HEK293 (cell line): ENCODE measurements at regions not wholly inside any gene's neighbourhood (a gene's known extent, or its start where the extent isn't known, plus 50 kb on each side); places are given as distances from the start of the nearest gene placed in this dataset.

Experiments used
- CTCF ChIA-PET: fragments of 350-600 bp; formaldehyde crosslinking; extraction: SDS; loops from one replicate; lab custom pipeline; 2021; ENCODE audit warnings: antibody characterized with exemption; lab: Yijun Ruan, JAX
- POLR2A ChIA-PET: fragments of 300-600 bp; formaldehyde crosslinking; extraction: SDS; loops from one replicate; lab custom pipeline; 2020; ENCODE audit warnings: antibody characterized with exemption, inconsistent platforms; lab: Yijun Ruan, JAX
- H3K27ac ChIP-seq: fragments of 200-500 bp; sonication (Bioruptor generic); 2 replicates; pipeline ENCODE4 v1.5.1; 2014; ENCODE audit warnings: low read depth, low read length, control low read depth, inconsistent platforms; ENCODE audit errors: extremely low read depth
- H3K36me3 ChIP-seq, 2 experiments: fragments of 200-500 bp in 1 of 2; sonication (Bioruptor generic) in 1 of 2; 1 replicate in 1 of 2; 2 replicates in 1 of 2; pipeline ENCODE4 v1.5.1; 2014 to 2017; ENCODE audit warnings: inconsistent platforms in 2 of 2, low read length in 2 of 2; ENCODE audit not compliant: control insufficient read depth in 2 of 2, insufficient read depth in 1 of 2
- H3K4me1 ChIP-seq: fragments of 200-500 bp; sonication (Bioruptor generic); 2 replicates; pipeline ENCODE4 v1.5.1; 2014; ENCODE audit warnings: mild to moderate bottlenecking, low read length, inconsistent platforms; ENCODE audit not compliant: control insufficient read depth, insufficient read depth
- H3K4me3 ChIP-seq: 2 replicates; pipeline ENCODE4 v1.5.1; 2011; ENCODE audit warnings: low read depth, mild to moderate bottlenecking, control low read depth, low read length, moderate library complexity
- H3K9me3 ChIP-seq: fragments of 200-500 bp; sonication (Bioruptor generic); 2 replicates; pipeline ENCODE4 v1.5.1; 2014; ENCODE audit warnings: low read depth, low read length, inconsistent platforms; ENCODE audit not compliant: control insufficient read depth, insufficient read depth
- EGR2 ChIP-seq: fragments of 450-650 bp; formaldehyde crosslinking; IDR thresholded peaks from 2 replicates; pipeline ENCODE4 v1.5.1; 2016; ENCODE audit warnings: low read depth, missing biosample characterization, missing genetic modification characterization
- HOXA7 ChIP-seq: sonication (generic); formaldehyde crosslinking; IDR thresholded peaks from 2 replicates; pipeline ENCODE4 v1.8.1; 2022; ENCODE audit warnings: missing genetic modification reagents, borderline replicate concordance
- REPIN1 ChIP-seq: fragments of 450-650 bp; formaldehyde crosslinking; IDR thresholded peaks from 2 replicates; pipeline ENCODE4 v1.5.1; 2017; ENCODE audit warnings: missing biosample characterization, missing genetic modification characterization, low read depth
- SCRT1 ChIP-seq: fragments of 450-650 bp; formaldehyde crosslinking; IDR thresholded peaks from 2 replicates; pipeline ENCODE4 v1.5.1; 2016; ENCODE audit warnings: missing biosample characterization, missing genetic modification characterization, borderline replicate concordance
- SP3 ChIP-seq: fragments of 450-650 bp; formaldehyde crosslinking; IDR thresholded peaks from 2 replicates; pipeline ENCODE4 v1.5.1; 2016; ENCODE audit warnings: missing biosample characterization, missing genetic modification characterization
- WT1 ChIP-seq: fragments of 450-650 bp; formaldehyde crosslinking; IDR thresholded peaks from 2 replicates; pipeline ENCODE4 v1.5.1; 2016; ENCODE audit warnings: missing biosample characterization, missing genetic modification characterization
- YY2 ChIP-seq: fragments of 450-650 bp; formaldehyde crosslinking; IDR thresholded peaks from 2 replicates; pipeline ENCODE4 v1.5.1; 2016; ENCODE audit warnings: missing biosample characterization, missing genetic modification characterization
- ZBTB7A ChIP-seq: fragments of 450-650 bp; formaldehyde crosslinking; IDR thresholded peaks from 2 replicates; pipeline ENCODE4 v1.5.1; 2016; ENCODE audit warnings: low read depth, missing biosample characterization, missing genetic modification characterization
- ZIC2 ChIP-seq: fragments of 450-650 bp; formaldehyde crosslinking; IDR thresholded peaks from 2 replicates; pipeline ENCODE4 v1.5.1; 2016; ENCODE audit warnings: missing biosample characterization, missing genetic modification characterization
- ZNF10 ChIP-seq: fragments of 450-650 bp; formaldehyde crosslinking; IDR thresholded peaks from 2 replicates; pipeline ENCODE4 v1.5.1; 2017; ENCODE audit warnings: missing biosample characterization, missing genetic modification characterization
- ZNF114 ChIP-seq: fragments of 450-650 bp; formaldehyde crosslinking; IDR thresholded peaks from 2 replicates; pipeline ENCODE4 v1.5.0; 2017; ENCODE audit warnings: missing biosample characterization, missing genetic modification characterization
- ZNF138 ChIP-seq: fragments of 450-650 bp; formaldehyde crosslinking; IDR thresholded peaks from 2 replicates; pipeline ENCODE4 v1.5.1; 2016; ENCODE audit warnings: missing biosample characterization, missing genetic modification characterization, borderline replicate concordance
- ZNF19 ChIP-seq: fragments of 450-650 bp; formaldehyde crosslinking; IDR thresholded peaks from 2 replicates; pipeline ENCODE4; 2016; ENCODE audit warnings: missing biosample characterization, missing genetic modification characterization, low read depth
- ZNF202 ChIP-seq: fragments of 450-650 bp; formaldehyde crosslinking; IDR thresholded peaks from 2 replicates; pipeline ENCODE4 v1.5.1; 2016; ENCODE audit warnings: missing biosample characterization, missing genetic modification characterization, borderline replicate concordance
- ZNF266 ChIP-seq: fragments of 450-650 bp; formaldehyde crosslinking; IDR thresholded peaks from 2 replicates; pipeline ENCODE4 v1.5.1; 2016; ENCODE audit warnings: missing biosample characterization, missing genetic modification characterization, low read depth
- ZNF280C ChIP-seq: fragments of 450-650 bp; formaldehyde crosslinking; IDR thresholded peaks from 2 replicates; pipeline ENCODE4 v1.5.1; 2016; ENCODE audit warnings: missing biosample characterization, missing genetic modification characterization
- ZNF48 ChIP-seq: fragments of 450-650 bp; formaldehyde crosslinking; IDR thresholded peaks from 2 replicates; pipeline ENCODE4 v1.5.1; 2016; ENCODE audit warnings: missing biosample characterization, missing genetic modification characterization
- ZNF501 ChIP-seq: fragments of 450-650 bp; formaldehyde crosslinking; IDR thresholded peaks from 2 replicates; pipeline ENCODE4 v1.5.1; 2016; ENCODE audit warnings: missing biosample characterization, missing genetic modification characterization
- ZNF571 ChIP-seq: fragments of 450-650 bp; formaldehyde crosslinking; IDR thresholded peaks from 2 replicates; pipeline ENCODE4 v1.5.0; 2017; ENCODE audit warnings: missing biosample characterization, missing genetic modification characterization
- ZNF600 ChIP-seq: fragments of 450-650 bp; formaldehyde crosslinking; IDR thresholded peaks from 2 replicates; pipeline ENCODE4 v1.5.1; 2016; ENCODE audit warnings: missing biosample characterization, missing genetic modification characterization
- ZNF677 ChIP-seq: fragments of 450-650 bp; IDR thresholded peaks from 2 replicates; pipeline ENCODE4 v1.5.0; 2018; ENCODE audit warnings: missing biosample characterization, mild to moderate bottlenecking, missing genetic modification characterization, moderate library complexity
- ZNF692 ChIP-seq: fragments of 450-650 bp; formaldehyde crosslinking; IDR thresholded peaks from 2 replicates; pipeline ENCODE4 v1.5.1; 2016; ENCODE audit warnings: missing biosample characterization, missing genetic modification characterization
- ZNF768 ChIP-seq: fragments of 450-650 bp; formaldehyde crosslinking; IDR thresholded peaks from 2 replicates; pipeline ENCODE4 v1.5.1; 2018; ENCODE audit warnings: missing biosample characterization, mild to moderate bottlenecking, missing genetic modification characterization
- ZNF843 ChIP-seq: fragments of 450-650 bp; formaldehyde crosslinking; IDR thresholded peaks from 2 replicates; pipeline ENCODE4 v1.5.1; 2016; ENCODE audit warnings: missing biosample characterization, missing genetic modification characterization
- TF ChIP-seq, protein P1 (sequence below): fragments of 450-650 bp; formaldehyde crosslinking; IDR thresholded peaks from 2 replicates; pipeline ENCODE4 v1.5.1; 2016; ENCODE audit warnings: missing biosample characterization, missing genetic modification characterization, low read depth
- TF ChIP-seq, protein P2 (sequence below): fragments of 450-650 bp; formaldehyde crosslinking; IDR thresholded peaks from 2 replicates; pipeline ENCODE4 v1.5.1; 2016; ENCODE audit warnings: missing biosample characterization, missing genetic modification characterization

- no peak overlapping the region for H3K27ac ChIP-seq
- H3K9me3 ChIP-seq, result no peaks in the 10 kb centered on the region
- ChIA-PET CTCF (interaction anchor here (0.6 to 1.1 kb wide), 2 partner anchors 32 to 1493 kb away, joined by 3 read pairs; no protein-coding TSS in a partner anchor), POLR2A (no interaction called here)
- H3K4me3 ChIP-seq, result no peak overlapping the region
- H3K4me1 ChIP-seq, result no peaks in the 10 kb centered on the region
- no peak for TF ChIP-seq ZNF677 (tag by site-specific recombination)
- no peak for TF ChIP-seq ZNF138 (tag by site-specific recombination)
- no peak for TF ChIP-seq ZNF19
- TF ChIP-seq, protein P1, sequence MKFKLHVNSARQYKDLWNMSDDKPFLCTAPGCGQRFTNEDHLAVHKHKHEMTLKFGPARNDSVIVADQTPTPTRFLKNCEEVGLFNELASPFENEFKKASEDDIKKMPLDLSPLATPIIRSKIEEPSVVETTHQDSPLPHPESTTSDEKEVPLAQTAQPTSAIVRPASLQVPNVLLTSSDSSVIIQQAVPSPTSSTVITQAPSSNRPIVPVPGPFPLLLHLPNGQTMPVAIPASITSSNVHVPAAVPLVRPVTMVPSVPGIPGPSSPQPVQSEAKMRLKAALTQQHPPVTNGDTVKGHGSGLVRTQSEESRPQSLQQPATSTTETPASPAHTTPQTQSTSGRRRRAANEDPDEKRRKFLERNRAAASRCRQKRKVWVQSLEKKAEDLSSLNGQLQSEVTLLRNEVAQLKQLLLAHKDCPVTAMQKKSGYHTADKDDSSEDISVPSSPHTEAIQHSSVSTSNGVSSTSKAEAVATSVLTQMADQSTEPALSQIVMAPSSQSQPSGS (tag by site-specific recombination), result no peak
- TF ChIP-seq YY2 (tag by site-specific recombination), result no peak
- TF ChIP-seq ZNF202 (tag by site-specific recombination), result no peak
- TF ChIP-seq ZNF266 (tag by site-specific recombination), result no peak
- no peaks in the 10 kb centered on the region for H3K36me3 ChIP-seq
Observed at GRCh38 chr1:82810601-82811000, 1009.9 kb downstream of the ADGRL2 start.

DNA sequence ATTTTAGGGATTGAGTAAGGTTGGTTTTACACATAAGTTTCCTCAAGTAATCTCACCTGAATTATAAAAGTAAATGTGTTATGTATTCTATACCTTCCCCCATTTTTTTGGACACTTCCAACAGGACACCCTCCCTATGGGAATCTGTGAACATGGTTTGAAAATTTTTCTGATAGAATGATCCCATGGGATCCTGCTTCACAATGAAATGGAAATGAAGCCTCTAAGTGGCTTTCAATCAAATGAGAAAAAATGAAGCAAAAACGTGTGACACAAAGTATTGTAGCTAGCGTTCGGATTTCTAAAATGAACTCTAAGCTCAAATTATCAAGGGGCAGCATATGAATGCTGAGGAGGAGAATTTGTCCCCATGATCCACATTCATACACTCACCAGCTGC, 1006.8 kb downstream of the ADGRL2 start:
- ChIA-PET POLR2A (no interaction called here), CTCF (interaction anchor here (0.6 kb wide), 2 partner anchors 603 to 1267 kb away, joined by 5 read pairs; no protein-coding TSS in a partner anchor)
- TF ChIP-seq WT1 (tag by site-specific recombination) (no peak), ZBTB7A (tag by site-specific recombination) (no peak), ZNF600 (tag by site-specific recombination) (no peak), ZNF114 (tag by site-specific recombination) (no peak), ZNF571 (no peak), ZNF768 (tag by site-specific recombination) (no peak), SCRT1 (tag by site-specific recombination) (no peak), HOXA7 (CRISPR knock-in tag) (no peak), EGR2 (no peak), ZNF48 (tag by site-specific recombination) (no peak), ZNF692 (tag by site-specific recombination) (no peak), ZNF280C (no peak)
- Histone ChIP-seq H3K36me3 (no peaks in the 10 kb centered on the region), H3K9me3 (no peaks in the 10 kb centered on the region), H3K4me3 (no peak overlapping the region), H3K27ac (no peak overlapping the region), H3K4me1 (no peaks in the 10 kb centered on the region)

GRCh38 chr1:82806133-82806532, 1005.4 kb downstream of the ADGRL2 start:
- H3K9me3 ChIP-seq, result no peaks in the 10 kb centered on the region
- no peak overlapping the region for H3K4me3 ChIP-seq
- POLR2A ChIA-PET, result no interaction called here
- CTCF ChIA-PET, result no interaction called here
- H3K36me3 ChIP-seq, result no peaks in the 10 kb centered on the region
- H3K4me1 ChIP-seq, result no peaks in the 10 kb centered on the region
- H3K27ac ChIP-seq, result no peak overlapping the region
- TF ChIP-seq REPIN1 (tag by site-specific recombination), result no peak
- TF ChIP-seq ZNF10, result no peak
- no peak for TF ChIP-seq SCRT1 (tag by site-specific recombination)
- TF ChIP-seq ZNF501 (tag by site-specific recombination), result no peak
- no peak for TF ChIP-seq ZIC2 (tag by site-specific recombination)
- TF ChIP-seq SP3 (tag by site-specific recombination), result no peak
- no peak for TF ChIP-seq ZNF114 (tag by site-specific recombination)
- TF ChIP-seq, protein P2, sequence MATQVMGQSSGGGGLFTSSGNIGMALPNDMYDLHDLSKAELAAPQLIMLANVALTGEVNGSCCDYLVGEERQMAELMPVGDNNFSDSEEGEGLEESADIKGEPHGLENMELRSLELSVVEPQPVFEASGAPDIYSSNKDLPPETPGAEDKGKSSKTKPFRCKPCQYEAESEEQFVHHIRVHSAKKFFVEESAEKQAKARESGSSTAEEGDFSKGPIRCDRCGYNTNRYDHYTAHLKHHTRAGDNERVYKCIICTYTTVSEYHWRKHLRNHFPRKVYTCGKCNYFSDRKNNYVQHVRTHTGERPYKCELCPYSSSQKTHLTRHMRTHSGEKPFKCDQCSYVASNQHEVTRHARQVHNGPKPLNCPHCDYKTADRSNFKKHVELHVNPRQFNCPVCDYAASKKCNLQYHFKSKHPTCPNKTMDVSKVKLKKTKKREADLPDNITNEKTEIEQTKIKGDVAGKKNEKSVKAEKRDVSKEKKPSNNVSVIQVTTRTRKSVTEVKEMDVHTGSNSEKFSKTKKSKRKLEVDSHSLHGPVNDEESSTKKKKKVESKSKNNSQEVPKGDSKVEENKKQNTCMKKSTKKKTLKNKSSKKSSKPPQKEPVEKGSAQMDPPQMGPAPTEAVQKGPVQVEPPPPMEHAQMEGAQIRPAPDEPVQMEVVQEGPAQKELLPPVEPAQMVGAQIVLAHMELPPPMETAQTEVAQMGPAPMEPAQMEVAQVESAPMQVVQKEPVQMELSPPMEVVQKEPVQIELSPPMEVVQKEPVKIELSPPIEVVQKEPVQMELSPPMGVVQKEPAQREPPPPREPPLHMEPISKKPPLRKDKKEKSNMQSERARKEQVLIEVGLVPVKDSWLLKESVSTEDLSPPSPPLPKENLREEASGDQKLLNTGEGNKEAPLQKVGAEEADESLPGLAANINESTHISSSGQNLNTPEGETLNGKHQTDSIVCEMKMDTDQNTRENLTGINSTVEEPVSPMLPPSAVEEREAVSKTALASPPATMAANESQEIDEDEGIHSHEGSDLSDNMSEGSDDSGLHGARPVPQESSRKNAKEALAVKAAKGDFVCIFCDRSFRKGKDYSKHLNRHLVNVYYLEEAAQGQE (tag by site-specific recombination), result no peak
- TF ChIP-seq ZNF843 (tag by site-specific recombination), result no peak
